GM18507 (cell line): ENCODE measurements at regions not wholly inside any gene's neighbourhood (a gene's known extent, or its start where the extent isn't known, plus 50 kb on each side); places are given as distances from the start of the nearest gene placed in this dataset.
"Not testable (repeated sequence)": the region's sequence is repeated elsewhere in the genome, so short reads cannot be mapped to it uniquely, and the experiment has no call there.

Source experiments
- DNase-seq: peaks from one replicate; pipeline ENCODE4 v3.0.0; 2011; ENCODE audit warnings: low read depth; ENCODE audit not compliant: insufficient read length; ENCODE audit errors: extremely low spot score
- FAIRE-seq: peaks from 2 replicates; lab custom pipeline; 2011; peaks lifted over from hg19 to GRCh38; lab: Jason Lieb, UNC

GRCh38 chr19:27709496-27709895 lies 1503.5 kb downstream of the UQCRFS1 start:
- FAIRE-seq (no peak), DNase-seq (no peak)

- not testable (repeated sequence) for DNase-seq
Measured at GRCh38 chr19:27708986-27709385, 1504.0 kb downstream of the UQCRFS1 start.

GRCh38 chr19:27707026-27707425 lies 1505.9 kb downstream of the UQCRFS1 start:
- FAIRE-seq, DNase-seq: not testable (repeated sequence)

More at GRCh38 chr19:27708986-27709385, 1504.0 kb downstream of the UQCRFS1 start:
- FAIRE-seq = not testable (repeated sequence)

GRCh38 chr19:27705896-27706295 lies 1507.1 kb downstream of the UQCRFS1 start:
- no peak for FAIRE-seq
- DNase-seq = no peak

GRCh38 chr19:27694361-27695055 lies 1518.4 kb downstream of the UQCRFS1 start:
- DNase-seq (no peak), FAIRE-seq (no peak)

GRCh38 chr19:27691991-27692390 lies 1521.0 kb downstream of the UQCRFS1 start:
- DNase-seq = no peak

GRCh38 chr19:27689734-27690241 lies 1523.2 kb downstream of the UQCRFS1 start:
- no peak for FAIRE-seq
- DNase-seq = no peak

More at GRCh38 chr19:27691991-27692390, 1521.0 kb downstream of the UQCRFS1 start:
- FAIRE-seq = no peak

GRCh38 chr19:27684293-27684692 lies 1528.7 kb downstream of the UQCRFS1 start:
- no peak for FAIRE-seq
- DNase-seq = no peak

- FAIRE-seq = no peak
- DNase-seq = no peak
Measured at GRCh38 chr19:27681972-27682371, 1531.0 kb downstream of the UQCRFS1 start.

GRCh38 chr19:27679905-27680304 lies 1533.0 kb downstream of the UQCRFS1 start:
- DNase-seq (no peak), FAIRE-seq (no peak)

GRCh38 chr19:27679399-27679798 lies 1533.6 kb downstream of the UQCRFS1 start:
- DNase-seq (no peak), FAIRE-seq (no peak)

GRCh38 chr19:27676877-27677276 lies 1536.1 kb downstream of the UQCRFS1 start:
- FAIRE-seq (no peak), DNase-seq (no peak)

- no peak for FAIRE-seq
Measured at GRCh38 chr19:27676334-27676733, 1536.6 kb downstream of the UQCRFS1 start.

GRCh38 chr19:27675771-27676170 lies 1537.2 kb downstream of the UQCRFS1 start:
- DNase-seq = no peak
- FAIRE-seq = no peak

More at GRCh38 chr19:27676334-27676733, 1536.6 kb downstream of the UQCRFS1 start:
- DNase-seq = no peak

GRCh38 chr19:27674701-27675100 lies 1538.2 kb downstream of the UQCRFS1 start:
- no peak for FAIRE-seq
- no peak for DNase-seq

GRCh38 chr19:27673986-27674385 lies 1539.0 kb downstream of the UQCRFS1 start:
- no peak for DNase-seq

GRCh38 chr19:27672309-27673047 lies 1540.5 kb downstream of the UQCRFS1 start:
- DNase-seq (no peak), FAIRE-seq (no peak)

More at GRCh38 chr19:27673986-27674385, 1539.0 kb downstream of the UQCRFS1 start:
- FAIRE-seq = no peak

- no peak for FAIRE-seq
Measured at GRCh38 chr19:27671876-27672275, 1541.1 kb downstream of the UQCRFS1 start.

GRCh38 chr19:27660428-27660827 lies 1552.5 kb downstream of the UQCRFS1 start:
- no peak for FAIRE-seq
- no peak for DNase-seq

More at GRCh38 chr19:27671876-27672275, 1541.1 kb downstream of the UQCRFS1 start:
- no peak for DNase-seq

GRCh38 chr19:27657271-27658051 lies 1555.5 kb downstream of the UQCRFS1 start:
- FAIRE-seq (no peak), DNase-seq (no peak)
